ENCODE measurements at regions not wholly inside any gene's neighbourhood (a gene's known extent, or its start where the extent isn't known, plus 50 kb on each side); places are given as distances from the start of the nearest gene placed in this dataset.

DNA sequence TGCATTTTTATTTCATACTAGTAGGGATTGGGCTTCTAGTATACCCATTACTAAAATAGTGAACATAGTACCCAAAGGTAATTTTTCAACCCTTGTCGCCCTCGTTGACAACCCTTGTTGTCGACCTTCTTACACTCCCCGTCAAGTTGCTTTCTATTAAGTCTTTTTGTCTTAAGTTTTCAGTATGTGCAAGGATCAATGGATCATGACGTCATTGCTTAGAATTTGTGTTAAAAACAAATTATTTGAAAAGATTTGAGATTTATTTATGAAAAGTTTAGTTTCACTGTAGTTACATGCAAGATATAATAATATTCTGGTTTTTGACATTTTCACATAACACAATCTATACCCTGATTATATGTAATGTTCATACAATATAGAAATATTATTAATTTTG, 110.4 kb downstream of the CBLN2 start:
- TF ChIP-seq POLR2AphosphoS5 (IDR thresholded peaks at IDR 0.05) (no peak), CTCF (IDR thresholded peaks at IDR 0.05) (no peak)
